ENCODE measurements at regions not wholly inside any gene's neighbourhood (a gene's known extent, or its start where the extent isn't known, plus 50 kb on each side); places are given as distances from the start of the nearest gene placed in this dataset.
"Not testable (repeated sequence)": the region's sequence is repeated elsewhere in the genome, so short reads cannot be mapped to it uniquely, and the experiment has no call there.

DNA sequence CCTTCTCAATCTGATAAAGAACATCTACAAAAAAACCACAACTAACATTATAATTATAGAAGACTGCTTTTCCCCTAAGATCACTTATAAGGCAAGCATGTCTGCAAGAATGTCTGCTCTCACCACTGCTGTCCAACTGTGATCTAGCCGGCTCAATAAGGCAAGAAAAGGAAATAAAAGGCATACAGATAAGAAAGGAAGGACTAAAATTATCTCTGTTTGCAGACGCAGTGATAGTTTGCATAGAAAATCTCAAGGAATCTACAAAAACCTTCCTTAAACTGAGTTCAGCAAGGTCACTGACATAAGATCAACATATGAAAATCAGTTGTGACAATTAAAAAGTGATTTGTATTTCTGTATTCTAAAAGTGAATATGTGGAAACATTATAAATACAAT, 138.0 kb upstream of the EGLN3 start:
- DNase-seq (ENCODE audit: low read depth, low spot score): no peak
- H3K4me3 ChIP-seq (ENCODE audit: low read length): no peak overlapping the region

DNA sequence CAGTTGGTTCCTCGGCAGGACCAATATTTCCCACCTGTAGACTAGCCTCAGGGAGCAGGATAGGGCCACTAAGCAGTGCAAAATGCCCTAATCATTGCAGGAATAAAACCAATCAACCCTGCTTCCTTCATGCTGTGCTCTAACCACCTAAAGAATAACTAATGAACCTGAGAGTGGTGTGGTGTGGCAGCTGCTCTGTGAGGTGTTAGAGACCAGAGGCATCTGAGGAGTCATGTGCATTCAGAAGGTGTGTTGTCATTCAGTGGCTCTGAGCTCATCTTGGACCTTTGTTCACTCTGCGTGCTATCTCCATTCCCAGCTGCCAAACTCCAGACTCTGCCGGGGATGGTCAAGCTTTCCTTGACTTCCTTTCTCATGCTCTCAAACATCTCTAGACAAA, 136.7 kb upstream of the EGLN3 start:
- no peak overlapping the region for H3K4me3 ChIP-seq (ENCODE audit: low read length)
- DNase-seq (ENCODE audit: low read depth, low spot score): no peak

DNA sequence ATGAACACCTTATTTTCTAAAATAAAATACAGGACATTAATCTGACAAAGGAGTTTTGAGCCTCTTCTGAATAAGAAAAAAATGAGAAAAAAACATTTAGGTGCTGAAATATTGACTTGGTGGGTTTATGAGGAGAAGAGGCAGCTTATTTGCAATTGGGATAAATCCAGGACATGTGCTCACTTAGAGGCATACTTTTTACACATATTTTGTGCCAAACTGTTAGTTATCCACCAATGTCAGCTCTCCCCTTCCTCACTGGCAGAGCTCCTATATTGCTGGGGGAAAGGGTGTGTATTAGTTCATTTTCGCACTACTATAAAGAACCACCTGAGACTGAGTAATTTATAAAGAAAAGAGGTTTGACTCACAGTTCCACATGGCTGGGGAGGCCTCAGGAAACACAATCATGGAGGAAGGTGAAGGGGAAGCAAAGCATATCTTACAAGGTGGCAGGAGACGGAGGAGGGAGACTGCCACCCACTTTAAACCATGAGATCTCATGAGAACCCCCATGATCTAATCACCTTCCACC, 135.4 kb upstream of the EGLN3 start:
- no peak overlapping the region for H3K4me3 ChIP-seq (ENCODE audit: low read length)
- no peak for DNase-seq (ENCODE audit: low read depth, low spot score)

DNA sequence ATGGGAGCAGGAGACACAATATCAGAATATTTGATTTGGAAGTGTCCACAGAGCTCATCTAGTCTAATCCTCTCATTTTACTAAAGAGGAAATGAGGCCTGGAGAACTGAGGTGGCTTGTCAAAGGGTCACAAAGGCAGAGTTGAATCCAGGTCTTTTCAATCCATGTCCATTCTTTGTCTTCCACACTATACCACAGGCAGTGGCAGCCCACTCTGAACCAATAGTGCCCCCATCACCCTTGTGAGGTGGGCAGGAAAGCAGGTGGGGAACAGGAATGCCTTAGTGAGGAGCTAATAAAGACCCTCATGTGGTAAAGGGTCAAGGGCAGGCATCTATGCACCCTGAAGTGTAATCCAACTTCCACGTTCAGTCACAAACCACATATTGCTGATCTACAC, 134.8 kb upstream of the EGLN3 start:
- DNase-seq (ENCODE audit: low read depth, low spot score): no peak

DNA sequence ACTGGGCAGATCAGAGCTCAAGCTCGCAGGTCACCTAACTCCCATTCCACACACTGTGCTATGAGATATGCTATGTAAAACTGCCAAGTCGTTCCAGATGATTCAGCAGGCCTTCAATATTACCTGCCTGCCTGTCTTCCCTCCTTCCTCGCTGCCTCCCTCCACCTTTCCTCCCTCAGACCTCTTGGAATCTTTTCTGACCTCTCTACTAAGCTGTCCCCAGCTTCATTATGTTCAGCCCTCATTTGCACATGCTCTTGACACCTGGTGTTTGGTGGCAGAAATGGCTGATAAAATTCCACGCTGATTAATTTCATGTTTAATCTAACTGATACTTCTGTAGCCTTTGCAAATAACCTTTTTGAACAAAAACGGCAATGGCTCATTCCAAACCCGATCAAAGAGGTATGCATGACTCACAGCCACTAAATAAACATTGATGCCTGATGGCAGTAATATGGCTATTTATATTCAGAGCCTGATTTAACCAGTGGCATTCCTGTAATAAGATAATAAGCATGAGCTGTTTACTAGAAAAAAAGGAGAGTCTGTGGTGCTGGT, 130.8 kb upstream of the EGLN3 start:
- DNase-seq (ENCODE audit: low read depth, low spot score): no peak

More for the DNA sequence above, 134.8 kb upstream of the EGLN3 start:
- no peak overlapping the region for H3K4me3 ChIP-seq (ENCODE audit: low read length)

DNA sequence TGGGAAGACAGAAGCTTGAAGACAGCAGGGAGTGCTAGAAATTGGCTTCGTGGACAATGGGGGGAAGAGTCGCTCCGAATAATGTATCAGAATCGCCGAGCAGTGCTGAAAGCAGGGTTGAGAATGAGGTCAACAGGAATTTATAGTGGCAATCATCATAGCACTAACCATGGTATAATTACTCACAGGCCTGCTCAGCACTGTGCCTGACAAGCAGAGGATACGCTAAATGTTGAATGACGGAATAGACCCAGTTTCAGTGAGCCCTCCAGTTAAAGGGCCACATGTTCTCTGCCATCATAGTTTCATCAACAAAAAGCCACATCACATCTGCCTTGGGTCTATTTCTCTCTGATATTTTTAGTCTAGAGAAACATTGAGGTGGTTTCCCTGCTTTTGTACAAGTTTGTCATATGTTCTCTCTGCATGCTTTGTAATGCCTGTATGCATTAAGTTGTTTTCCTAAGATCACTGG, 130.3 kb upstream of the EGLN3 start:
- no peak for DNase-seq (ENCODE audit: low read depth, low spot score)
- H3K4me3 ChIP-seq (ENCODE audit: low read length): no peak overlapping the region

More for the DNA sequence above, 130.8 kb upstream of the EGLN3 start:
- no peak overlapping the region for H3K4me3 ChIP-seq (ENCODE audit: low read length)

DNA sequence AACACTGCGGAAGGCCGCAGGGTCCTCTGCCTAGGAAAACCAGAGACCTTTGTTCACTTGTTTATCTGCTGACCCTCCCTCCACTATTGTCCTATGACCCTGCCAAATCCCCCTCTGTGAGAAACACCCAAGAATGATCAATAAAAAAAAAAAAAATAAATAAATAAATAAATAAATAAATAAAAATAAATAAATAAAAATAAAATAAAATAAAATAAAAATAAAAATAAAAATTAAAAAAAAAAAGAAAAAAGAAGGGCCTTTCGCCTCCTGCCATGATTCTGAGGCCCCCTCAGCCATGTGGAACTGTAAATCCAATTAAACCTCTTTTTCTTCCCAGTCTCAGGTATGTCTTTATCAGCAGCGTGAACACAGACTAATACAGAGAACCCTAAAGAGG, 128.8 kb upstream of the EGLN3 start:
- not testable (repeated sequence) for H3K4me3 ChIP-seq (ENCODE audit: low read length); DNase-seq (ENCODE audit: low read depth, low spot score)

- H3K4me3 ChIP-seq (ENCODE audit: low read length): no peak overlapping the region
- no peak for DNase-seq (ENCODE audit: low read depth, low spot score)
These were observed 127.4 kb upstream of the EGLN3 start for GRCh38 chr14:34078117-34078743.

- H3K4me3 ChIP-seq (ENCODE audit: low read length): no peak overlapping the region
- no peak for DNase-seq (ENCODE audit: low read depth, low spot score)
These were observed 125.0 kb upstream of the EGLN3 start for GRCh38 chr14:34075826-34076225.

GRCh38 chr14:34075042-34075744, 124.3 kb upstream of the EGLN3 start:
- H3K4me3 ChIP-seq (ENCODE audit: low read length): no peak overlapping the region
- DNase-seq (ENCODE audit: low read depth, low spot score): no peak

DNA sequence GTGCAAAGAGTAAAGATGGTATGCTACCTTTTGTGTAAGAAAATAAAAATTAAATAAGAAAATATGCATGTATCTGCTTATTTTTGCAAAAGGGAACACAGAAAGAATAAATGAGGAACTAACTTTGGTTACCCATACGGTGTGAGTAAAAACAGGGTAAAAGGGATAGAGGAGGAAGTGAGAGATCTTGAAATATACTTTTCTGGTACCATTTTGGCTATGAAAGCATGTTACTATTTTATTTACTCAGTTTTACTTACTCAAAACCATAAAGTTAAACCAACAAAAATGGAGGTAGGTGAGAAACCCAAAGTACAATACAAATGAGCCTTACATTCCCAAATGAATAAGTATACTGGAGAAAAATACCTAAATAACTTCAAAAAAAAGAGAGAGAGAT, 122.0 kb upstream of the EGLN3 start:
- no peak overlapping the region for H3K4me3 ChIP-seq (ENCODE audit: low read length)
- DNase-seq (ENCODE audit: low read depth, low spot score): no peak

DNA sequence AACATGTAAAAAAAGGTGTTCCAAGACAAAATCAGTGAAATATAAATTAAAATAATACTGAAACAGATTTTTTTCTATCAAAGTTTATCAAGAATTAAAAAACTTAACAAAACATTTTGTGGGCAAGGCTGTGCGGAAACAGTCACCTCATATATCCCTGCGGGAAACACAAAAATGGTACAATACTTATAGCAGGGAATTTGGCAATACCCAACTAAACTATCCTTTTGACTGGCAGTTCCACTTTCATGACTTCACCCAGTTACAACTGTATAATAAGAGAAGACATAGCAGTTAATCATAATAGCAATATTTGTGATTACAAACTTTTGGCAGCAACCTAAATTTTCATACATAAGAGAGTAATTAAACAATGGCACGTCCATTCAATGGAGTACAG, 121.5 kb upstream of the EGLN3 start:
- no peak for DNase-seq (ENCODE audit: low read depth, low spot score)

GRCh38 chr14:34070917-34071407, 120.1 kb upstream of the EGLN3 start:
- no peak for DNase-seq (ENCODE audit: low read depth, low spot score)
- H3K4me3 ChIP-seq (ENCODE audit: low read length): no peak overlapping the region

More for the DNA sequence above, 121.5 kb upstream of the EGLN3 start:
- no peak overlapping the region for H3K4me3 ChIP-seq (ENCODE audit: low read length)

- DNase-seq (ENCODE audit: low read depth, low spot score): no peak
- no peak overlapping the region for H3K4me3 ChIP-seq (ENCODE audit: low read length)
These were observed 119.1 kb upstream of the EGLN3 start for GRCh38 chr14:34069854-34070582.

DNA sequence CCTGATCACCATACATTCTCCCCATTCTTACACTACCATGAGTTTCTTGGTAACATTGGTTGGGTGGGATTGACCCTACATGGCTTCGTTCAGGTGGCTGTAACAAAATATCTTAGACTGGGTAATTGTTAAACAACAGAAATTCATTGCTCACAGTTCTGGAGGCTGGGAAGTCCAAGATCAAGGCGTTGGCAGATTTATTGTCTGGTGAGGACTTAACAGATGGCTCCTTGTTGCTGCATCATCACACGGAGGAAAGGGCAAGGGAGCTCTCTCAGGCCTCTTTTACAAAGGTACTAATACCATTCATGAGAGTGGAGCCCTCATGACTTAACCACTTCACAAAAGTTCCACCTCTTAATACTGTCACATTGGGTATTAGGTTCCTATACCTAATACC, 116.7 kb upstream of the EGLN3 start:
- DNase-seq (ENCODE audit: low read depth, low spot score): no peak

GRCh38 chr14:34065690-34066391, 115.0 kb upstream of the EGLN3 start:
- no peak overlapping the region for H3K4me3 ChIP-seq (ENCODE audit: low read length)
- DNase-seq (ENCODE audit: low read depth, low spot score): no peak

More for the DNA sequence above, 116.7 kb upstream of the EGLN3 start:
- no peak overlapping the region for H3K4me3 ChIP-seq (ENCODE audit: low read length)

DNA sequence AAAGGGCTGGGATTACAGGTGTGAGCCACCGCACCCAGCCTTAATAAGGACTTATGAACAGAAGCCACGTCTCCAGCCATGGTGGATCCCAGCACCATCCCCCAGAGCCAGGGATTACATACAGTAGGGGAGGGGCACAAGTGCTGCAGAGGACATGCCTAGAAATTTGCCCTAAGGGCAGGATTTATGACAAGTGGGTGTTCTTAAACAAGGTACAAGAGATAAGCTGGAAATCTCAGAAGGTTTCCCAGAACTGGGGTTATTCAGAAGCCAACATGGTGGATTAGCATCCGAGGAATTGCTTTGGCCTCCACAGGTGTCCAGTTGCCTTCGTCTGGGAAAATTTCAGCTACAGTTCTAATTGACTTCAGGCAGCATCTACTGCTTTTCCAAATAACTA, 114.4 kb upstream of the EGLN3 start:
- H3K4me3 ChIP-seq (ENCODE audit: low read length): no peak overlapping the region
- DNase-seq (ENCODE audit: low read depth, low spot score): no peak

DNA sequence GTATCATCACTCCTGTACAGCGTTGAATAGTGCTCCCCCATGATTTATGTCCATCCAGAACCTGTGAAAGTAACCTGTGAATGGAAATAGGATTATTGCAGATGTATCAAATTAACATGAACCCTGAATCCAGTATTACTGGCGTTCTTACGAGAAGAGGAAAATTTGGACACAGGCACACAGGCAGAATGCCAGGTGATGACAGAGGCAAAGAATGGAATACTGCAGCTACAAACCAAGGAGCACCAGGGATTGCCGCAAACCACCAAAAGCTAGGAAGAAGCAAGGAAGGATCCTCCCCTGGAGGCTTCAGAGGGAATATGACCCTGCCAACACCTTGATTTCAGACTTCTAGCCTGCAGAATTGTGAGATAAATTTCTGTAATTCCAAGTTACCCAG, 113.5 kb upstream of the EGLN3 start:
- DNase-seq (ENCODE audit: low read depth, low spot score): no peak

More for the DNA sequence above, 113.5 kb upstream of the EGLN3 start:
- no peak overlapping the region for H3K4me3 ChIP-seq (ENCODE audit: low read length)
